NCI-H82 (cell line): ENCODE measurements at regions not wholly inside any gene's neighbourhood (a gene's known extent, or its start where the extent isn't known, plus 50 kb on each side); places are given as distances from the start of the nearest gene placed in this dataset.

Experiments used
- DNase-seq: peaks from one replicate; lab custom pipeline; 2025; lab: John Stamatoyannopoulos, UW

DNA sequence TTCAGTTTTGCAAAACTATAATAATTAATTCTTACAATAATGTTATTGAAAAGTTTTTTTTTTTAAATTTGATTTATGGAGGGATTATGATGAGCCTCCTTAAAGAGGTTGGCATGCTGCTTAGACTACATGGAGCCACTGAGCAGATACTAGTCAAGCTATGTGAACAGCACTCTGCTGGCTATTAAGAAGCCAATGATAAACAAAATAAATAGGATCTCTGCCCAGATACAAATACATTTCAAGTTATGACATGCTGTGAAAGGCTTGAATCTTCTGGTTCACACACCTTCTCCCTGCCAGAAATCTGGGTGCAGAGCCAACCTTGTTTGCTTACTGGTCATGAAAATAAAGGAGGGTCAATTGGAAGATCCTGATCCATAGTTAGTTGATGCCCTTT is 107.4 kb upstream of the NAV3 start:
- DNase-seq: no peak

GRCh38 chr12:77722536-77722935 is 108.2 kb upstream of the NAV3 start:
- DNase-seq: no peak

- DNase-seq: peak; percentile 29
Measured at GRCh38 chr12:77720258-77720657, 110.4 kb upstream of the NAV3 start.

DNA sequence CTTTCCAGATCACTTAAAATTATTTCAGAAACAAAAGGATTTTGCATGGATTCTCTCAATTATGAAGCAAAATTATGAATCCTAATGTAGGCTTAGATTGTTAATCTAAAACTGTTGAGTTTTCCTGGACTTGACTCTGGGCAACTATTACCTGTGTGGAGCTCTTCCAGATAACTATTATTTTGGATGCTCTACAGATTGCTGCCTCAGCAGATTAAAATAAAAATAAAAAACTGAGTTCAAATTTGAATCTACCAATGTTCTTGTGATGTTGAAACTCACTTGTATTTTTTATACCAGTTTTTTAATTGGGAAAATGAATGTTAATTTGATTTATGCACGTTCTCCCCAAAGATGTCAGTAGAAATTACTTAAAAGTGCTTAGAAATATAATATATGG is 120.5 kb upstream of the NAV3 start:
- no peak for DNase-seq

DNA sequence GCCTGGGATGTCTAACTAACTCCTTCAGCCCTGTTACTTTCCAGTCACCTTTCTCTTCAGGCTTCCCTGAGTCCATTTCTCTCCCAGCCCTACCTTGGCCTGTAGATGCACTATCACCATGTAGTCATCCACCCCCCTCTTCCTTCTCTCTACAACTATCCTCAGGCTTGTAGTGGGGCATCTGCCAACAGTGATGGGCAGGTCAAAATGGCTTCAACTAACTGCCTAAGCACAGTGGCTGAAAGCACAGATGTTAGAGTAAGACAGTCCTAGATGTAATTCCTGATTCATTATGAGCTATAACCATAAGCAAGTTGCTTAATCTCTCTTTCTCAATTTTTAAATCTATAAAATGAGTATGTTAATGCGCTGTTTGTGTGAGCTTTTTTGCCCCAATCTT is 133.6 kb upstream of the NAV3 start:
- DNase-seq: no peak

GRCh38 chr12:77696183-77696582 is 134.5 kb upstream of the NAV3 start:
- no peak for DNase-seq

GRCh38 chr12:77689510-77690086 is 141.1 kb upstream of the NAV3 start:
- no peak for DNase-seq

DNA sequence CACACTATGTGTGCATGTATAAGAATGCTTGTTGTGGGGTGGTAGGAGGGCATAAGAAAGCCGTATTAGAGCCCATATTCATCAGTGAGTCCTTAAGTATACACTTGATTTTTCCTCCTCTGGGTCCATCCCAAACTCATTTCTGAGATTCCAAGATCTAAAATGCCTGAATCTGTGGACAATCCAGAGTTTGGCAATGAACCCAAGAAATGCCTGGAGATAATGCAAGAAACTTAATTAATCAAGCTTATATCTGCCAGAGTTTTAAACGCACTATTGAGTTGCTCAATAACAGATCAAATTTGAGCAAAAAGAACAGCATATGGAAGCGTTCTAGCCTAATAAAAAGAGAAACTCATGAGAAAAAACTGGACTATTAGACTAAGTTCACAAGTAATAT is 143.4 kb upstream of the NAV3 start:
- no peak for DNase-seq

DNA sequence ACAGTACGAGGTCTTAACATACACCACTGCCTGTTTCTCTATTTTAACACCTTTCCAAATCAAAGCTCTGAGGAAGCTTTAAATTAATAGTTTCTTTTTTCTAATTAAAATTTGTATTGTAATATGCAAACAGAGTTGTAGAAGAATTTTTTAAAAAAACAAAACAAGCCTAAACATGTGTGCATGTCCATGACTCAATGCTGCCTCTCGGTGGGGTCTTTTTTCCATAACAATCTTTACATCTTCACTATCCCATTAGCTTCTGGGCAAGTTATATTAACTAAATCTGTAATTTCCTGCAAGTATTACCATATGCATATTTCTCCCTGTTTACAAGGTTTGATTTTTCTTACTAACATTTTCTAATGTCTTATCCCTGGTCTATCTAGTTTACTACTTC is 143.9 kb upstream of the NAV3 start:
- DNase-seq: peak; percentile 29

DNA sequence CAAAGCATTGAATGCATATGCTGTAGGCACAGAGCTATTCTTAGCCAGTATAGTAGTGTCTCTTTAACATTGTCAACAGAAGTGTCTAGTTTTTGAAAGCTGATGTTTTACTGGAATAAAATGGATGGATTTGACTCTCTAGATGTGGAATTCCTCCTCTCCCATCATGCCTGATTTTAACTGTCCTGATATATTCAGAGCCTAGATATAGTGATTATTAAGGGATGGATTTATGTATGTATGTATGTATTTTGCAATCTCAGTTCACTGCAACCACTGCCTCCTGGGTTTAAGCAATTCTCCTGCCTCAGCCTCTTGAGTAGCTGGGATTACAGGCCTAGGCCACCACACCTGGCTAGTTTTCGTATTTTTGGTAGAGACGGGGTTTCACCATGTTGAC is 144.8 kb upstream of the NAV3 start:
- no peak for DNase-seq

- DNase-seq: peak; percentile 91
Measured at GRCh38 chr12:77685112-77685511, 145.6 kb upstream of the NAV3 start.

DNA sequence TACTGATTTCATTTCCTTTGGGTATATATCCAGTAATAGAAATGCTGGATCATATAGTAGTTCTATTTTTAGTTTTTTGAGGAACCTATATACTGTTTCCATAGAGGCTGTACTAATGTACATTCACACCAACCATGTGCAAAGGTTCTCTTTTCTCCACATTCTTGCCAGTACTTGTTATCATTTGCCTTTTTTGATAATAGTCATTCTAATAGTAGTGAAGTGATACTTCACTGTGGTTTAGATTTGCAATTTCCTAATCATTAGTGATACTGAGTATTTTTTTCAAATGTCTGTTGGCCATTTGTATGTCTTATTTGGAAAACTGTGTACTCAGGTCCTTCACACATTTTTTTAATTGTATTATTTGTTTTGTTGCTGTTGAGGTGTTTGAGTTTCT is 148.2 kb upstream of the NAV3 start:
- no peak for DNase-seq

DNA sequence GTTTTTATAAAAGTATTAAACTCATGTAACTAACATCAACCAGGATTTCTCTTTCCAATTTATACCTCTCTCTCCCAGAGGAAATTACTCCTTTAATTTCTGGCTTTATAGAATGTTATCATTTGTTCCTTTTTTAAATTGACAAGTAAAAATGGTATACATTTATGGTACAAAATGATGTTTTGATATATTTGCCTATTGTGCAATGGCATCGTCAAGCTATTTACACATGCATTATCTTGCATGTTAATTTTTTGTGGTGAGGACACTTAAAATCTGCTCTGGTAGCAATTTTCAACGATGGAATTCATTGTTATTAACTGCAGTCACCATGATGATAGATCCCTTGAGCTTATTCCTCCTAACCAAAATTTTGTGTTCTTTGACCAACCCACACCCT is 149.0 kb upstream of the NAV3 start:
- DNase-seq: no peak

DNA sequence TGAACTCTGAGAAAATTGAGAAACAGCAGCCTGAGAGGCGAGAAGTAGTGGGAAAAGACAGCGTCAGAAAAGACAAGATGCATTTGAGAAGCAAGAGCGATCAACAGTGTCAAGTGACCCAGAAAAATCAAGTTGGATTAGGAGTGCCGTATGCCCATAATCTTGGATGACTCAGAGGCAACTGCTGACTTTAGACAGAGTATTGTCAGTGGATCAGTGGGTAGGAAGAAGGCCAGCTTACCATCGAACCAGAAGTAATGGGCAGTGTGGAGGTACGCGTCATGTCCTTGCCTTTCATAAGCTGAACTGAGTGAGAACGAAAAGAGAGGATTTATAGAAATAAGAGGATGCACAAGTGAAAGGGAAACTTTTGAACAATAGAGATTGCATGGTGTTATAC is 151.0 kb upstream of the NAV3 start:
- peak; percentile 50 for DNase-seq

DNA sequence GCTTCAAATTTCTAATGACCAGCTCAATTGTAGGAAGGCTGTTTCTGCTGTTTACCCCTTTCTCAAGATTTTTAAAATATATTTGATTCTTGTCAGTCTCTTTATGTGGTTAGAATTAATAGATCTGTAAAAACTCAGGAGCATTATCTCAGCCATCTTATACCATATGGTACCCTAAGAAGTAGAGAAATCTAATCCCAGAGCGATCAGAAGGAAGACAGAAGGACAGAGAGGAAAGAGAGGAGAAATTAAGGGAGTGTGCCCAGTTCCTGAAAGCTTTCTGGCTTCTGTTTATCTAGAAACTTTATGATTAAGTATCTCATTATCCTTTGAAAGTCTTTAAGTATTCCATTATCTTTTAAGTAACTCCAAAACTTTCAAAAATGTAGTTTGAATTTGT is 152.1 kb upstream of the NAV3 start:
- DNase-seq: peak; percentile 46

GRCh38 chr12:77667101-77667500 is 163.6 kb upstream of the NAV3 start:
- DNase-seq: no peak

DNA sequence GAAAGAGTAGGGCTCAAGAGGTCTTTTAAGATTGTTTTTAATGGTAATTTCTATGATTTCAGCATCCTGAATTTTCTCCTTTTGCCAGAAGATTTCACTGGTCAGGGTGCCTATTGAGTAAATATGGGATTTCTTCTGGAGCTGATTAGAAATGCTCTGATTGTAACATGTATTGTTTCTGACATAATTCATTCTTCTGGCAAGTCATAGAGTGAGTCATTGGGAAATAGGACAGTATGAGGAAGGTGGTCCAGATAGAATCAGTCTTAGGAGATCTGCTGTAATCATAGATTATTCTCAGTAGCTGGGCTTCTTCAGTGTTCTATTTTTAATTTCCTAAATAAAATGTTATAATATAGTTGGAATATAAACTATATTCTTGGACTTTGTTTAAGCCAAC is 182.0 kb upstream of the NAV3 start:
- no peak for DNase-seq

DNA sequence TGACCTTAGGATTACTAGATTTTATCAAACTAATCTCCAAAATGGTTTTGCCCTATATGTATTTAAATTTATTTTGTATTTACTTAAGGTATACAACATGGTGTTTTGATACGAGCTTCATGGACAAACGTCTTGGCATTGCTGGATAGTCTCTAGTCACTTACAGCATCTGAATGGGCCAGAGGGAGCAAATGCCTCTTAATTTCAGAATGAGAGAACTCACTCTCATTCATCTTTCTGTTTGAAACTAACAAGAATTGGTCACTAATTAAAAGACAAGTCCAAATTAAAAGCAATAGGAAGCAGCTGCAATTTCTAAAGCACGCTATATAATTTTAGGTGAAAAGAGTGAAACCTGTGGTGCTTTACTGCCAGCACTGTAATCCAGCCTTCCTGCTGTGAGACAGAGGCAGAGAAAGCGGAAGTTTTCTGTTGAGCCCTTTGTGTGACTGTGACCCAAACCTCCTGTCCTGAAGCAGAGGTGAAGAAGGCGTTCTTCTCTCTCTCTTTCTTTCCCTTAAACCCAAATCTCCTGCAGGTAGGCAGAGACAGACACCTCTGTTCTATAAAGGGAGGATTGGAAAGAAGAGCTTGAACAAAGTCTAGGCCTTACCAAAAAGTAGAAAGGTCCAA is 184.6 kb upstream of the NAV3 start:
- DNase-seq: no peak

DNA sequence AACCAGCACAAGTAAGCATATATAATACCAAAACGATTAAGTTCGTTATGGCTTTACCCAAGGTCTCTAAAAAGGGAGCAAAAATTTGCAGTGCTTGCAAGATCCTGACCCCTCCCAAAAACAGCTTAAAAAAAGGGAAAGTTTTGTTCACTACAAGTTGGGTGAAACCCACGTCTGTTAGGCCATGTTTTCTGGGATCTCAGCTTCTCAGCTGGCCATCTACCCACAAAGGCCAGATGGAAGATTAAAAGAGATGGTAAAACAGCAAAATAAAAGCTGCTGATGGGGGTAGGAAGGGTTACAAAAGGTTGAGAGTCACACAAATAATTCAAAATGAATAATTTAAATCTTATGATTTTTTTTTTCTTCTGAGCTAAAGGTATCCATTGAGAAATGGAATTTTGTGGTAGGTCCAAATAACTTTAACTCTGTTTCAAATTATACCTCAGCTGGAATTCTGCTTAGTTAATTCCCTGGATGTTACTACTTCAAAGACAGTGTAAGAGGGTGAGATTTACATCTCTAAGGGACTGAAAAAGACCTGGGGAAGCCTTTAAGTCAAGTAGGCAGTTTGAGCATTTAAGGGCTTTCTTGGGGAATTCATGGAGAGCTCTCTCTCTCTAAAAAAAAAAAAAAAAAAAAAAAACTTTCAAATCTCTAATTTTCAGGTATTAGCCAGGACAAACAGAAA is 185.6 kb upstream of the NAV3 start:
- no peak for DNase-seq

GRCh38 chr12:77642246-77642645 is 188.4 kb upstream of the NAV3 start:
- DNase-seq: no peak

- DNase-seq: no peak
Measured at GRCh38 chr12:77640356-77640755, 190.3 kb upstream of the NAV3 start.

GRCh38 chr12:77630790-77631445 is 199.8 kb upstream of the NAV3 start:
- DNase-seq: no peak

GRCh38 chr12:77630344-77630743 is 200.3 kb upstream of the NAV3 start:
- no peak for DNase-seq
